ENCODE measurements at regions not wholly inside any gene's neighbourhood (a gene's known extent, or its start where the extent isn't known, plus 50 kb on each side); places are given as distances from the start of the nearest gene placed in this dataset.
"Not testable (repeated sequence)": the region's sequence is repeated elsewhere in the genome, so short reads cannot be mapped to it uniquely, and the experiment has no call there.

DNA sequence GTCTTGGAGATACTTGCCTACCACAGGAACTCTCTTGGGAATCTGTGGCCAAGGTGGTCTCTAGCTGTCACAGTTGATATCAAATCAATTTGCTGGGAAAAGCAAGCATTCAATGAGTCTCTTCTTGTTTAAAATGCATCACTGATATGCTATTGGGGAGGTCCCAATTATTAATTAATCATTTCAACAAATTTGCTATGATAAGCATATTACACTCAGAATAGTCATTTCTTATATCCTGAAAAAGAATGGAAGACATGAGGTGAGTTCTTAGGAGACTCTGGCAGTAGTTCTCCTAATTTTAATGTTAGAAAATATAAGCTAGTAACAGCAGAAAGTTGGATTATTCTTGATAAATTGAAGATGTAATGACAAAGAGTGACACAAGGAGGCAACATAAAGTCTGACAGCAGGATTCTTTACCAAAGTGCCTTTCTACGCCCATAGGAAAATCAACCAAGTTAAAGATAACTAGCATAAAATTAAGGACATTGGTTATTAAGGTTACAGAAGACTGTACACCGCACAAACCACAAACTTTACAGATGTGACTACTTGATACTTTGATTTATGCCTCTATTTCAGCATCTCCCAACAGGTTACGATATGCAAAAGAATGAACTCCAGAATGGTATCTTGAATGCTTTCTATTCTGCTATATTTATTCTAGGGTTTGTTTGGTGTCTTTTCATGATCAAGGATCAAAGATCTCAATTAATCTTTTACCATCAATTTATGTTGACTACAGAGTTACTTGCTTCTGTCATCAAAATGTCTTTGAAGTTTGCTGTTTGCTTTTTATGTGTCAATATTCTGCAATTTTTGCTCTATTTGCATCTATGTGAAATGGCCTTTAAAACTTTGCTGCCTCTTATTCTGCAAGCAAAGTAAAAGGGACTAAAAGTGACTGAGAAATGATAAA, 349.6 kb upstream of the CLEC14A start:
- H3K9ac ChIP-seq, result no peak overlapping the region
- no peak overlapping the region for H3K4me3 ChIP-seq
- no peak overlapping the region for H3K4me3 Mint-ChIP-seq
- H3K4me1 ChIP-seq, result no peaks in the 10 kb centered on the region
- H3K4me1 Mint-ChIP-seq, result no peaks in the 10 kb centered on the region
- H3K36me3 Mint-ChIP-seq, result no peaks in the 10 kb centered on the region
- H3K4me2 ChIP-seq, result no peak overlapping the region
- H3K9me3 ChIP-seq (ENCODE audit: low read depth), result no peaks in the 10 kb centered on the region
- no peaks in the 10 kb centered on the region for H4K20me1 ChIP-seq (ENCODE audit: low read depth)
- no peak overlapping the region for H3K27ac Mint-ChIP-seq
- no peaks in the 10 kb centered on the region for H3K79me2 ChIP-seq (ENCODE audit: low read depth)
- H3K27me3 Mint-ChIP-seq (ENCODE audit: insufficient read depth, low read depth), result no peaks in the 10 kb centered on the region
- no peak overlapping the region for H3K27ac ChIP-seq
- H3K27me3 ChIP-seq, result no peaks in the 10 kb centered on the region
- peaks cover 6% of the 10 kb centered on the region for H3K9me3 Mint-ChIP-seq
- no peaks in the 10 kb centered on the region for H3K36me3 ChIP-seq
- no peaks in the 10 kb centered on the region for H3F3A ChIP-seq (ENCODE audit: low read depth)
- no peak overlapping the region for H2AFZ ChIP-seq (replicated peaks)
- peak; percentile 6 for DNase-seq (ENCODE audit: low spot score)
- TF ChIP-seq, protein P1, sequence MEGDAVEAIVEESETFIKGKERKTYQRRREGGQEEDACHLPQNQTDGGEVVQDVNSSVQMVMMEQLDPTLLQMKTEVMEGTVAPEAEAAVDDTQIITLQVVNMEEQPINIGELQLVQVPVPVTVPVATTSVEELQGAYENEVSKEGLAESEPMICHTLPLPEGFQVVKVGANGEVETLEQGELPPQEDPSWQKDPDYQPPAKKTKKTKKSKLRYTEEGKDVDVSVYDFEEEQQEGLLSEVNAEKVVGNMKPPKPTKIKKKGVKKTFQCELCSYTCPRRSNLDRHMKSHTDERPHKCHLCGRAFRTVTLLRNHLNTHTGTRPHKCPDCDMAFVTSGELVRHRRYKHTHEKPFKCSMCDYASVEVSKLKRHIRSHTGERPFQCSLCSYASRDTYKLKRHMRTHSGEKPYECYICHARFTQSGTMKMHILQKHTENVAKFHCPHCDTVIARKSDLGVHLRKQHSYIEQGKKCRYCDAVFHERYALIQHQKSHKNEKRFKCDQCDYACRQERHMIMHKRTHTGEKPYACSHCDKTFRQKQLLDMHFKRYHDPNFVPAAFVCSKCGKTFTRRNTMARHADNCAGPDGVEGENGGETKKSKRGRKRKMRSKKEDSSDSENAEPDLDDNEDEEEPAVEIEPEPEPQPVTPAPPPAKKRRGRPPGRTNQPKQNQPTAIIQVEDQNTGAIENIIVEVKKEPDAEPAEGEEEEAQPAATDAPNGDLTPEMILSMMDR (IDR thresholded peaks at IDR 0.05), result peak; percentile 52
- TF ChIP-seq EZH2 (IDR thresholded peaks at IDR 0.05), result no peak

- not testable (repeated sequence) for H3K4me1 ChIP-seq; H3K9me3 Mint-ChIP-seq; H3K4me1 Mint-ChIP-seq; H3F3A ChIP-seq (ENCODE audit: low read depth); H3K27ac Mint-ChIP-seq; H3K27ac ChIP-seq; H3K36me3 ChIP-seq; H3K36me3 Mint-ChIP-seq; H2AFZ ChIP-seq (replicated peaks); H3K9ac ChIP-seq; H3K79me2 ChIP-seq (ENCODE audit: low read depth); H3K4me3 Mint-ChIP-seq; H3K4me2 ChIP-seq; H4K20me1 ChIP-seq (ENCODE audit: low read depth); H3K9me3 ChIP-seq (ENCODE audit: low read depth); H3K27me3 Mint-ChIP-seq (ENCODE audit: insufficient read depth, low read depth); H3K27me3 ChIP-seq; H3K4me3 ChIP-seq
- TF ChIP-seq, protein P1 (IDR thresholded peaks at IDR 0.05), result peak; percentile 56
- peak; percentile 9 for DNase-seq (ENCODE audit: low spot score)
These were observed 344.7 kb upstream of the CLEC14A start for GRCh38 chr14:38600572-38600971.

DNA sequence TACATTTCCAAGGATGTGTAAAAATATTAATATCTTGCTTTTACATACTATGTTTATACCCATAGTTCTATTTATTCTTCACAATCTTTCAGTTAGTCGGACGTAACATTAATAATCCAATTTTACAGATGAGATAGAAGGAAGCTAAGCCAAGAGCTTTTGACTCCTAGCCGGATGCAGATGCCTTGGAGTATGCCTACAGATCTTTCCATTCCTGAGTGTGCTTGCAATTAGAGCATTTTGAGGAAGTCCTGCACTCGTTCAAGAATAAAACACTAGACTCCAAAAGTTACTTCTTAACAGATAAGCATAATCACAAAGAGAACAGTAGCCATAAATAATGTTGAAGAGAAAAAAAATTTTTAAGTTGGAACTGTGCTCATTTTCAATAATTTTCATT, 337.6 kb upstream of the CLEC14A start:
- H2AFZ ChIP-seq (replicated peaks), result no peak overlapping the region
- no peaks in the 10 kb centered on the region for H3K36me3 Mint-ChIP-seq
- no peaks in the 10 kb centered on the region for H4K20me1 ChIP-seq (ENCODE audit: low read depth)
- no peak overlapping the region for H3K27ac Mint-ChIP-seq
- no peaks in the 10 kb centered on the region for H3K79me2 ChIP-seq (ENCODE audit: low read depth)
- H3K4me3 Mint-ChIP-seq, result no peak overlapping the region
- H3K9me3 ChIP-seq (ENCODE audit: low read depth), result no peaks in the 10 kb centered on the region
- H3K36me3 ChIP-seq, result no peaks in the 10 kb centered on the region
- TF ChIP-seq EZH2phosphoT487 (IDR thresholded peaks at IDR 0.05), result no peak
- TF ChIP-seq EZH2 (IDR thresholded peaks at IDR 0.05), result no peak
- TF ChIP-seq, protein P1 (IDR thresholded peaks at IDR 0.05), result no peak
- H3K27me3 Mint-ChIP-seq (ENCODE audit: insufficient read depth, low read depth), result no peaks in the 10 kb centered on the region
- H3K27ac ChIP-seq, result no peak overlapping the region
- no peaks in the 10 kb centered on the region for H3F3A ChIP-seq (ENCODE audit: low read depth)
- H3K27me3 ChIP-seq, result no peaks in the 10 kb centered on the region
- H3K4me2 ChIP-seq, result no peak overlapping the region
- no peak for DNase-seq (ENCODE audit: low spot score)
- H3K4me3 ChIP-seq, result no peak overlapping the region
- peaks cover 7% of the 10 kb centered on the region for H3K4me1 Mint-ChIP-seq
- H3K9me3 Mint-ChIP-seq, result peaks cover 4% of the 10 kb centered on the region
- no peaks in the 10 kb centered on the region for H3K4me1 ChIP-seq
- H3K9ac ChIP-seq, result no peak overlapping the region

Data from neural progenitor cell (in vitro differentiated cells).